Fibroblast of pulmonary artery (primary cell): ENCODE measurements at regions not wholly inside any gene's neighbourhood (a gene's known extent, or its start where the extent isn't known, plus 50 kb on each side); places are given as distances from the start of the nearest gene placed in this dataset.

Source experiments
- DNase-seq: peaks from one replicate; pipeline ENCODE4 v3.0.0-alpha.2; 2010; ENCODE audit warnings: low read depth
- H3K4me3 ChIP-seq: replicated peaks from 2 replicates; pipeline ENCODE4 v1.5.1; 2011; ENCODE audit warnings: low read depth, mild to moderate bottlenecking, control low read depth, low read length, moderate library complexity
- TF ChIP-seq, protein P1 (sequence below): IDR thresholded peaks from 2 replicates; pipeline ENCODE4 v1.5.1; 2011; ENCODE audit warnings: mild to moderate bottlenecking, control low read depth, low read length, inconsistent platforms; ENCODE audit errors: missing control alignments

DNA sequence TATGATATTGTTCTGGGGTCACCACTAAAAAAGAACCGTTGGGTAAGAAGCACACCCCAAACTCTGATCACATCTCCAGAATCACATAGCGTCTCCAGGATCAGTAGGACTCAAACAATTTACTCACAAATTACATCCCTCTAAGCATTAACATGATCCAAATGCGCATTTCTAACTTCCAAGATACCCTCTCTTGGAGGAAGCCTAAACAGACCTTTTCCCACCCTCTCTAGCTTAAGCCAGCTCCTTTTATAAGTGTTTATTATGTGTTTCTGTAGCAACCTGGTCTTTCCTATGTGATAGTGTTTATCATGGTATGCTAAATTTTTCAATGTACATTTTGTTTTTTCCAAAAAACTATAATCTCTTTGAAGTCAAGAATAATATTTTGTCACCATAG lies 1846.5 kb downstream of the OLFM4 start:
- TF ChIP-seq, protein P1, sequence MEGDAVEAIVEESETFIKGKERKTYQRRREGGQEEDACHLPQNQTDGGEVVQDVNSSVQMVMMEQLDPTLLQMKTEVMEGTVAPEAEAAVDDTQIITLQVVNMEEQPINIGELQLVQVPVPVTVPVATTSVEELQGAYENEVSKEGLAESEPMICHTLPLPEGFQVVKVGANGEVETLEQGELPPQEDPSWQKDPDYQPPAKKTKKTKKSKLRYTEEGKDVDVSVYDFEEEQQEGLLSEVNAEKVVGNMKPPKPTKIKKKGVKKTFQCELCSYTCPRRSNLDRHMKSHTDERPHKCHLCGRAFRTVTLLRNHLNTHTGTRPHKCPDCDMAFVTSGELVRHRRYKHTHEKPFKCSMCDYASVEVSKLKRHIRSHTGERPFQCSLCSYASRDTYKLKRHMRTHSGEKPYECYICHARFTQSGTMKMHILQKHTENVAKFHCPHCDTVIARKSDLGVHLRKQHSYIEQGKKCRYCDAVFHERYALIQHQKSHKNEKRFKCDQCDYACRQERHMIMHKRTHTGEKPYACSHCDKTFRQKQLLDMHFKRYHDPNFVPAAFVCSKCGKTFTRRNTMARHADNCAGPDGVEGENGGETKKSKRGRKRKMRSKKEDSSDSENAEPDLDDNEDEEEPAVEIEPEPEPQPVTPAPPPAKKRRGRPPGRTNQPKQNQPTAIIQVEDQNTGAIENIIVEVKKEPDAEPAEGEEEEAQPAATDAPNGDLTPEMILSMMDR, result no peak
- DNase-seq, result no peak
- no peak overlapping the region for H3K4me3 ChIP-seq

DNA sequence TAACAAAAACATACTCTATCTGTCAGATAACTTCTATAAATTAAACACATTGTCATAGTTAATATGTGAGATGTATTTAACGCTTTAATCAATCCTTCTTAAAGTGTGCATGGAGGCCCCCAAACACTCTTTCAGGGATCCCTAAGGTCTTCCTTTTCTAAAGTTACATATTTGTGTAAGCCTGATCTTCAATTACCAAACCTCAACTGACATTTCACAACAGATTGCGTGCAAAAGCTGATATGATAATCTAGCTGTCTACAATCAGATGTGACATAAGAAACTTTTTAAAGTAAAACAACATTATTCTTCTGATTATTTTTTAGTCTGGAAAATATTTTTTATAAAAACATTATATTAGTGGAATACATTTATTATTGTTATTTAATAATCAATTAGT lies 1850.4 kb downstream of the OLFM4 start:
- no peak for DNase-seq
- TF ChIP-seq, protein P1, result no peak

DNA sequence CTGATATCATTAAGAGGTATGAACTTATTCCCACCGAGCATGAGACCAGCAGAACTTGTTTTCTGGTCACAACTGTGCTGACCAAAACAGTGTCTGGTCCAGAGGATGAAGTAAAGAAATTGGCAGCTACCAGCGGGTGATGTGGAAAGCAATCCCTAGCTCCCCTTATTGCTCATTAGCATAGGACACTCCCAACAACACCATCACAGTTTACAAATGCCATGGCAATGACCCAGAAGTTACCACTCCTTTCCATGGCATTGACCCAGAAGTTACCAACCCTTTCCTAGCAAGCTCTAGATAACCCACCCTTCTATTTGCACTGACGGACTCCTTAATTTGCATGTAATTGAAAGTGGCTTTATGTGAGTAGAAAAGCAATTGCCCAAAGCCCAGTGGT lies 1856.1 kb downstream of the OLFM4 start:
- H3K4me3 ChIP-seq, result no peak overlapping the region
- no peak for DNase-seq
- TF ChIP-seq, protein P1, result no peak

More for the DNA sequence above, 1850.4 kb downstream of the OLFM4 start:
- H3K4me3 ChIP-seq, result no peak overlapping the region

DNA sequence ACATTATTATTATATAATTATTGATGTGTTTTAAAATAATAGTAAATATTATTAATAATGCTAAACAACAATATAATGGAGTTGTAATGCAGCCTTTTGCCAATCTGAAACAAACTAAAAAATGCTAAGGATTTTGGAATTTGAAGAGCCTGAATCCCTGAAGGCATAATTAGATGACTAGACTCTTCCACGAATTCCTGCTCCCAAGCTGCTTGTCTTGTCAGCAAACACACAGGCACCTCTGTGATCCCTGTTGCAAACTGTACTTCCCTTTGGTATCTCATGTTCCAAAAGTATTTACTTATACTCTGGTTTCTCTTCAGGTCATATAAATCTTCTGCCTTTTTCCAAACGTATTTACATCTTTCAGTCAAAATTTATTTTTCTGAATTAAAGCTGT lies 1862.4 kb downstream of the OLFM4 start:
- no peak for DNase-seq

DNA sequence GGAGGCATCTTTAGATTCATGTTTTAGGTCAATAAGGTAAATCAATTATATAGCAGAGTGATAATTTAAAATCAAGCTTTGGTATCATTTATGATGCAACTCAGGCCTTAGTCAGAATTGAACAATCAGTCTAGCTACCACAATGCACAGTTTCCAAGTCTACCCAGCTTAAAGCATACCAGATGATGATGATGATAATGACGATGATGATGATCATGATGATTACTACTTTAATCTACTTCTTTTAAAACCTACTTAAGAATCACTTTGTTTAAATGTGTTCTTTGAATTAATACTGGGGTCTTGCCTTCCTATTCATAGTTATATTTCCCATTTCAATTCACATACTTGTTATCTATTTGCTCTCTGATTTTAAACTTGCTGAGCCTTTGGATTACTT lies 1872.7 kb downstream of the OLFM4 start:
- TF ChIP-seq, protein P1, result no peak
- no peak overlapping the region for H3K4me3 ChIP-seq
- DNase-seq, result no peak

More for the DNA sequence above, 1862.4 kb downstream of the OLFM4 start:
- TF ChIP-seq, protein P1, result no peak
- H3K4me3 ChIP-seq, result no peak overlapping the region

DNA sequence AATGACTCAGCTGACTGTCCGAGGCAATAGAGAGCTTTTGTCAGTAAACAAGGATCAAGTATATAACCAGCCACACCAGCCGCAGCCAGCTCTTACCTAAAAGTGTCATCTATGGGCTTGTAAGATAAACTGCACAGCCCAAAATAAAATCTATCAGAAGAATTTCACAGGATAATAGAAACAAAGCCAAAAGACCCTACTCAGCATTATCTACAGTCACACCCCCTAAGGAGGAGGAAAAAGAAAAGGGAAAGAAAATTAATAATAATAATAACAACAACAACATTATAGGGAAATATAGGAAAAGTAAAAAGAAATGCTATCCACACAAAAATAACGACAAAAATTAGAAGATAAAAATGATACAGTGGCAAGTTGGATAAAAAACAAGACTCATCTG lies 1883.8 kb downstream of the OLFM4 start:
- no peak for DNase-seq
- TF ChIP-seq, protein P1, result no peak
- no peak overlapping the region for H3K4me3 ChIP-seq

DNA sequence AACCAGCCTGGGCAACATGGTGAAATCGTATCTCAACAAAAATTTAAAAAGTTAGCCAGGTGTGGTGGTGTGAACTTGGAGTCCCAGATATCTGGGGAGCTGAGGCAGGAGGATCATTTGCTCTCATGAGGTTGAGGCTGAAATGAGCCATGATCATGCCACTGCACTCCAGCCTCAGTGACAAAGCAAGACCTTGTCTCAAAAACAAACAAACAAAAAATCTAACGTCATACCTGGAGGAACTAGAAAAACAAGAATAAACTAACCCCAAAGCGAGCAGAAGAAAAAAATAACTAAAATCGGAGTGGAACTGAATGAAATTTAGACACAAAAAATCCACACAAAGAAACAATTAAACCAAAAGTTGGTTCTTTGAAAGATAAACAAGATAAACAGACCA lies 1885.1 kb downstream of the OLFM4 start:
- no peak overlapping the region for H3K4me3 ChIP-seq
- TF ChIP-seq, protein P1, result no peak
- DNase-seq, result no peak
